Left lung (tissue), 4 donors: ENCODE measurements at regions not wholly inside any gene's neighbourhood (a gene's known extent, or its start where the extent isn't known, plus 50 kb on each side); places are given as distances from the start of the nearest gene placed in this dataset.

Source experiments
- ATAC-seq: fragments of 200-7000 bp; cut with Tn5 transposase; one replicate; pipeline ENCODE4 v1.9.1; 2020; ENCODE audit warnings: moderate library complexity
- DNase-seq, 4 donors: peaks; one replicate each; pipeline ENCODE4 v3.0.0-alpha.2; 2013 to 2020
- H3K27ac ChIP-seq, 2 donors: fragments of 200-600 bp; sonication (generic) in 1 of 2; one replicate each; pipeline versions ENCODE4 v1.5.0 to v1.8.0; 2020 to 2021
- H3K27me3 ChIP-seq, 2 donors: fragments of 200-600 bp; sonication (generic) in 1 of 2; one replicate each; pipeline versions ENCODE4 v1.5.0 to v1.8.0; 2020 to 2021
- H3K36me3 ChIP-seq, 2 donors: fragments of 200-600 bp; sonication (generic) in 1 of 2; one replicate each; pipeline versions ENCODE4 v1.5.0 to v1.8.0; 2020 to 2021
- H3K4me1 ChIP-seq, 2 donors: fragments of 200-600 bp; one replicate each; pipeline ENCODE4 v1.8.0; 2021
- H3K4me3 ChIP-seq, 2 donors: fragments of 200-600 bp; sonication (generic) in 1 of 2; one replicate each; pipeline versions ENCODE4 v1.5.0 to v1.8.0; 2020 to 2021; ENCODE audit warnings: mild to moderate bottlenecking in 1 of 2
- H3K9me3 ChIP-seq, 2 donors: fragments of 200-600 bp; sonication (generic) in 1 of 2; one replicate each; pipeline versions ENCODE4 v1.5.0 to v1.8.0; 2020 to 2021
- intact Hi-C, 2 donors: fragments of 100-400 bp; cut with DNase I; formaldehyde crosslinking; loops; one replicate each; pipeline versions ENCODE4 v1.11.2 to v1.14.2; 2022
- TF ChIP-seq, protein P1 (sequence below), 2 donors: fragments of 200-600 bp; sonication (generic) in 1 of 2; IDR thresholded peaks; one replicate each; pipeline versions ENCODE4 v1.5.0 to v1.8.0; 2021; ENCODE audit warnings: antibody characterized with exemption in 2 of 2
- donor health status: DM: no; HTN: yes; CAD: no.
- donor health status: DM: no; HTN: no; CAD: no.

DNA sequence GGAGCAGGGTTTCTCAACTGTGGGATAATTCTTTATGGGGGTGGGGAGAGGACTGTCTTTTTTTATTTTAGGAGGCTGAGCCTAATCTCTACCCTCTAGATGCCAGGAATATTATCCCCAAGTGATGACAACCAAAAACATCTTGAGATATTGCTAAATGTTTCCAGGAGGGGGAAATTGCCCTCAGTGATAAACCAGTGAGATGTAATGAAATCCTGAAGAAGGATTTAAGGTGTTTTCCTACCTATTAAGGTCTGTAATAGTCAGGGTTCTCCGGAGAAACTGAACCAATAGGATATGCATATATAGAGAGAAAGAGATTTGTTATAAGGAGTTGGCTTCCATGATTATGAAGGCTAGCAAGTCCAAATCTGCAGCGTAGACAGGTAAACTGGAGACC, 208.3 kb upstream of the MIR17HG start:
- Histone ChIP-seq H3K4me1 (no peaks in the 10 kb centered on the region), H3K36me3 (no peaks in the 10 kb centered on the region), H3K4me3 (no peak overlapping the region), H3K27me3 (no peaks in the 10 kb centered on the region), H3K9me3 (no peaks in the 10 kb centered on the region), H3K27ac (no peak overlapping the region)
- ATAC-seq (no peak), DNase-seq (no peak)
- intact Hi-C loops: no loop called here
- TF ChIP-seq, protein P1, sequence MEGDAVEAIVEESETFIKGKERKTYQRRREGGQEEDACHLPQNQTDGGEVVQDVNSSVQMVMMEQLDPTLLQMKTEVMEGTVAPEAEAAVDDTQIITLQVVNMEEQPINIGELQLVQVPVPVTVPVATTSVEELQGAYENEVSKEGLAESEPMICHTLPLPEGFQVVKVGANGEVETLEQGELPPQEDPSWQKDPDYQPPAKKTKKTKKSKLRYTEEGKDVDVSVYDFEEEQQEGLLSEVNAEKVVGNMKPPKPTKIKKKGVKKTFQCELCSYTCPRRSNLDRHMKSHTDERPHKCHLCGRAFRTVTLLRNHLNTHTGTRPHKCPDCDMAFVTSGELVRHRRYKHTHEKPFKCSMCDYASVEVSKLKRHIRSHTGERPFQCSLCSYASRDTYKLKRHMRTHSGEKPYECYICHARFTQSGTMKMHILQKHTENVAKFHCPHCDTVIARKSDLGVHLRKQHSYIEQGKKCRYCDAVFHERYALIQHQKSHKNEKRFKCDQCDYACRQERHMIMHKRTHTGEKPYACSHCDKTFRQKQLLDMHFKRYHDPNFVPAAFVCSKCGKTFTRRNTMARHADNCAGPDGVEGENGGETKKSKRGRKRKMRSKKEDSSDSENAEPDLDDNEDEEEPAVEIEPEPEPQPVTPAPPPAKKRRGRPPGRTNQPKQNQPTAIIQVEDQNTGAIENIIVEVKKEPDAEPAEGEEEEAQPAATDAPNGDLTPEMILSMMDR (IDR thresholded peaks at IDR 0.05): no peak

DNA sequence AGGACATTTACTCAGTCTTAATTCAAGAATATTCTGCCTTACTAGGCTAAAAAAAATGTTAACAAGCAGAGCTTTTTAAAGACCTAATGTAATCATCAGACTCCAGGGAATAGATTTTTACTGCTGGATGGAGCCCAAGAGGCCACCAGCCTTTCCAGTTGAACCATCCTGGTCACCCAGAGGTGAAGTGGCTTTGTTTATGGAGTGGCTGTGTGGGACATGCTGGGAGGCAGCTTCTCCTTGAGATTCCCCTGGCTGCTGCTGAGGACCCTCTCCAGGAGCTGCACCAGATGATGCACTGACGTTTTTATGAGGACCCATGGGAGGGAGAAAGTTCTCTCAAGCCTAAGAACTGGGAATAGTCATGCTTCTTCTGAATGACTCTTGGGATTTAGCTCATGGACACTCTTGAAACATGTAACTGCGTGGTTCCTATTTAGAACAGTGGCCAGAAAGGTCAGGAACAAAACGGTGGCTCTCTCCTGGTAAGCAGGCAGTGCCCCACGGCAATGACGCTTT, 205.9 kb upstream of the MIR17HG start:
- peaks cover 0 to 9% of the 10 kb centered on the region in 2 donors for H3K4me1 ChIP-seq
- DNase-seq (no peak), ATAC-seq (no peak)
- H3K4me3 ChIP-seq: no peak overlapping the region
- intact Hi-C loops: no loop called here
- H3K36me3 ChIP-seq: no peaks in the 10 kb centered on the region
- TF ChIP-seq, protein P1 (IDR thresholded peaks at IDR 0.05): no peak
- H3K9me3 ChIP-seq: no peaks in the 10 kb centered on the region
- H3K27ac ChIP-seq: no peak overlapping the region
- no peaks in the 10 kb centered on the region for H3K27me3 ChIP-seq

DNA sequence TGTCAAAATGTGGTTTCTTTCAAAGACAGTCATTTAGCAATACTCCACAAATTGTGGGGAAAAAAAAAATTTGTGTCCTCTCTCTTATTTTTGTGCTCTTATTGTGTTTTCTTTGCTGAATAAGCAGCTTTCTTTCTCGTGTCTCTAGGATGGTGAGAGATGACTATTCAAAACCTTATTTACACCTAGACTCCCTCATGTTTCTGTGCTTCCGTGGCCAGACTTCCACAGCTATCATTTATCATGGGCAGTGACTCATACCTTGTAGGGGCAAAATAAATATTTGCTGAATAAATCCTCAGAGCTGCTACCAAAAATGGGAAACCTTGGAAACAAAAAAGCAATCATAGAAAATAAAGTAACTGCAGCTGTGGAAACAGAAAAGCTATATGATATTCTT, 204.9 kb upstream of the MIR17HG start:
- Histone ChIP-seq H3K27ac (no peak overlapping the region), H3K36me3 (no peaks in the 10 kb centered on the region), H3K4me3 (no peak overlapping the region), H3K9me3 (no peaks in the 10 kb centered on the region), H3K27me3 (no peaks in the 10 kb centered on the region), H3K4me1 (peaks cover 0 to 9% of the 10 kb centered on the region in 2 donors)
- ATAC-seq (peak; percentile 70), DNase-seq (no peak)
- TF ChIP-seq, protein P1 (IDR thresholded peaks at IDR 0.05): no peak
- intact Hi-C loops: no loop called here

DNA sequence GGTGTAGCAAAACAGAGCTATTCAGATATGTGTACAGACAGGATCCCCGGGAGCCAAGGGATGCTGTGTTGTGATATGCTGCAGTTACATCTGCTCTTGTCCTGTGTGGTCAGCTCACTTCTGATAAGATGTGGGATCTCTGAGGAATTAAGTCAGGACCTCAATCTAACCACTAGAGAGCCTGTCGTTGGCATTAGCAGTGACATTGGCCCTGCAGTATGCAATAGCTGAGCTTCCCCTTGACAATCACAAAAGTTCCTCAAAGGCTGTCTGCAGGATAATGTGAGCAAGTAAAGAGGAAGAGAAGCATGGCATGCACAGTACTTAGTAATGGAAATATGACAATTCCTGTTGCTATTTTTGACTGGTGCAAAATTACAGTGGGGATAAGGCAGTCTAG, 203.4 kb upstream of the MIR17HG start:
- no peak overlapping the region for H3K4me3 ChIP-seq
- DNase-seq (no peak), ATAC-seq (peak; percentile 71)
- intact Hi-C loops: no loop called here
- TF ChIP-seq, protein P1 (IDR thresholded peaks at IDR 0.05): no peak
- peaks cover 0 to 9% of the 10 kb centered on the region in 2 donors for H3K4me1 ChIP-seq
- H3K27me3 ChIP-seq: no peaks in the 10 kb centered on the region
- no peaks in the 10 kb centered on the region for H3K36me3 ChIP-seq
- no peak overlapping the region for H3K27ac ChIP-seq
- no peaks in the 10 kb centered on the region for H3K9me3 ChIP-seq

DNA sequence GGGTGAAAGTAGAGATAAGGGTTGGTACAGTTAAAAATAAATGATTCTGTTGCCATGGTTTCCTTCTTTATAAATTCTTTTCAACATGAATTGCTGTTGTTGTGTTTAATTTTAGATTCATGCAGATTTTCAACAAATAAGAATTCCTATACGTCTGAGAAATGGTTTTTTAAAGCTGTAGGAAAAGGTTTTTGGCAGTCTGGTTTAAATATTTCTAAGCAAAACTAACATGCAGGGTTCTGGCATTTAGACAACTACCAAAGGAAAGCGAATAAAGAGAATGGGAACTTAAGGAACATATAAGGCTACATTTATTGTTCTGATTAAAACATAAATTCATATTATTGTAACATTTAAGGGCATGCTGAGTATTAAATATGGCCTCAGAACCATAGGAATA, 203.0 kb upstream of the MIR17HG start:
- peaks cover 0 to 9% of the 10 kb centered on the region in 2 donors for H3K4me1 ChIP-seq
- no peak overlapping the region for H3K27ac ChIP-seq
- ATAC-seq: no peak
- TF ChIP-seq, protein P1 (IDR thresholded peaks at IDR 0.05): no peak
- no peaks in the 10 kb centered on the region for H3K9me3 ChIP-seq
- DNase-seq: no peak
- no peaks in the 10 kb centered on the region for H3K36me3 ChIP-seq
- intact Hi-C loops: no loop called here
- H3K27me3 ChIP-seq: no peaks in the 10 kb centered on the region
- no peak overlapping the region for H3K4me3 ChIP-seq
